Fibroblast of skin of scalp (primary cell): ENCODE measurements at regions not wholly inside any gene's neighbourhood (a gene's known extent, or its start where the extent isn't known, plus 50 kb on each side); places are given as distances from the start of the nearest gene placed in this dataset.

Experiments used
- DNase-seq: peaks from one replicate; pipeline ENCODE4 v3.0.0-alpha.2; 2013

GRCh38 chr12:125272383-125272933 lies 207.2 kb downstream of the AACS start:
- no peak for DNase-seq

- no peak for DNase-seq
Measured at GRCh38 chr12:125276567-125276966, 211.3 kb downstream of the AACS start.

- no peak for DNase-seq
Measured at GRCh38 chr12:125280482-125281377, 215.5 kb downstream of the AACS start.

- no peak for DNase-seq
Measured at GRCh38 chr12:125282921-125283320, 217.7 kb downstream of the AACS start.

GRCh38 chr12:125283521-125283920 lies 218.3 kb downstream of the AACS start:
- DNase-seq: no peak

- DNase-seq: no peak
Measured at GRCh38 chr12:125284087-125284486, 218.9 kb downstream of the AACS start.

- DNase-seq: no peak
Measured at GRCh38 chr12:125284945-125285685, 219.9 kb downstream of the AACS start.

GRCh38 chr12:125286005-125286727 lies 220.9 kb downstream of the AACS start:
- no peak for DNase-seq

- DNase-seq: no peak
Measured at GRCh38 chr12:125287155-125287847, 222.1 kb downstream of the AACS start.

GRCh38 chr12:125288931-125289928 lies 224.0 kb downstream of the AACS start:
- DNase-seq: no peak

GRCh38 chr12:125289970-125290369 lies 224.7 kb downstream of the AACS start:
- no peak for DNase-seq

- DNase-seq: no peak
Measured at GRCh38 chr12:125292700-125293099, 227.5 kb downstream of the AACS start.

GRCh38 chr12:125295550-125295949 lies 230.3 kb downstream of the AACS start:
- DNase-seq: no peak

- DNase-seq: no peak
Measured at GRCh38 chr12:125296701-125297100, 231.5 kb downstream of the AACS start.

- DNase-seq: no peak
Measured at GRCh38 chr12:125299840-125300239, 234.6 kb downstream of the AACS start.

- DNase-seq: no peak
Measured at GRCh38 chr12:125300249-125300648, 235.0 kb downstream of the AACS start.

GRCh38 chr12:125303337-125303736 lies 238.1 kb downstream of the AACS start:
- no peak for DNase-seq

- no peak for DNase-seq
Measured at GRCh38 chr12:125304029-125304428, 238.8 kb downstream of the AACS start.

GRCh38 chr12:125305231-125305630 lies 240.0 kb downstream of the AACS start:
- DNase-seq: no peak

- no peak for DNase-seq
Measured at GRCh38 chr12:125310461-125310860, 245.2 kb downstream of the AACS start.

- no peak for DNase-seq
Measured at GRCh38 chr12:125311050-125311449, 245.8 kb downstream of the AACS start.
